Hepatocyte (in vitro differentiated cells): ENCODE measurements at regions not wholly inside any gene's neighbourhood (a gene's known extent, or its start where the extent isn't known, plus 50 kb on each side); places are given as distances from the start of the nearest gene placed in this dataset.

Experiments used
- EZH2 ChIP-seq: fragments of 200-600 bp; sonication (generic); IDR thresholded peaks from 2 replicates; pipeline ENCODE4 v1.6.1; 2016; ENCODE audit warnings: antibody characterized with exemption, mild to moderate bottlenecking, borderline replicate concordance
- TF ChIP-seq, protein P1 (sequence below): fragments of 200-600 bp; sonication (generic); IDR thresholded peaks from 2 replicates; pipeline ENCODE4 v1.5.1; 2016; ENCODE audit warnings: antibody characterized with exemption, mild to moderate bottlenecking; ENCODE audit not compliant: poor library complexity

DNA sequence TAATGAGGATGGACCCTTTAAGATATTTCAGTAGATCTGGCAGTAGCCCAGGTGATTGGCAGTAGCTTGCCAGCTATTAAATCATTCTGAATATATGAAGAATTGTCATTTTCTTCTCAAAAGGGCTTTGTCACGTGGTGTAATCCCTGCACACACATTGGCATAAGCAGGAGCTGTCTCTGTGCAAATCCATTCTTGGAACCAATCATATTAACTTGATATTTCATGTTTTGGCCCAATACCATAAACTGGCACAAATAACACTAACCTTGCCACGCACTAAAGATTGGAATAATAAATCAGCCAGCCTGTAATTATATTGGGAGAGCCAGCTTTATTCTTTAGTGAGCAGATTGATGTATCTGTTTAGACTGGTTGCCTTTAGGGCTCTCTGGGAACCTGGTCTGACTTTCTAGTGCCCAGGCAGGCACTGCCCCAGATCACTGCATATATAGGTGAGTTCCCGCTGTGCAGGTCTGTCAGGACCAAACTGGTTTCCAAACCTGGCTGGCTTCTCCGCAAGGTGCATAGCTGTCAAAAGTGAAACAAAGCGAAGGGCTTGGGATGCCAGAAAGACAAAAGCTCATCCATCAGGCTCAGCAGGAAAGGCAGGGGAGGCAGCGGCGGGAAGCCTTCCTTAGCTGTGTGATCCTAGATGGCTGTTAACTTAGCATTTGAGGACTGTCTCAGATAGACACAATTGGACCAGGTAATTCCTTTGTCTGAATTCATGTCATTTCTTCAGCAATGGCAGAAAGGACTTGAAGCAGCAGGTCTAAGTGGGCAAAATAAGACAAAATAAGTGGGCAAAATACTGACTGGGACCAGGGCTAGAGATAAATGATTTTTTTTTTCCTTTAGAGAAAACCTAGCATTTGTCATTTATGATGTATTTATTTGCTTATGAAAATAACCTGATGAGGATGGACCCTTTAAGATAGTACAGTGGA lies 128.8 kb upstream of the DYRK2 start:
- TF ChIP-seq EZH2 = no peak
- TF ChIP-seq, protein P1, sequence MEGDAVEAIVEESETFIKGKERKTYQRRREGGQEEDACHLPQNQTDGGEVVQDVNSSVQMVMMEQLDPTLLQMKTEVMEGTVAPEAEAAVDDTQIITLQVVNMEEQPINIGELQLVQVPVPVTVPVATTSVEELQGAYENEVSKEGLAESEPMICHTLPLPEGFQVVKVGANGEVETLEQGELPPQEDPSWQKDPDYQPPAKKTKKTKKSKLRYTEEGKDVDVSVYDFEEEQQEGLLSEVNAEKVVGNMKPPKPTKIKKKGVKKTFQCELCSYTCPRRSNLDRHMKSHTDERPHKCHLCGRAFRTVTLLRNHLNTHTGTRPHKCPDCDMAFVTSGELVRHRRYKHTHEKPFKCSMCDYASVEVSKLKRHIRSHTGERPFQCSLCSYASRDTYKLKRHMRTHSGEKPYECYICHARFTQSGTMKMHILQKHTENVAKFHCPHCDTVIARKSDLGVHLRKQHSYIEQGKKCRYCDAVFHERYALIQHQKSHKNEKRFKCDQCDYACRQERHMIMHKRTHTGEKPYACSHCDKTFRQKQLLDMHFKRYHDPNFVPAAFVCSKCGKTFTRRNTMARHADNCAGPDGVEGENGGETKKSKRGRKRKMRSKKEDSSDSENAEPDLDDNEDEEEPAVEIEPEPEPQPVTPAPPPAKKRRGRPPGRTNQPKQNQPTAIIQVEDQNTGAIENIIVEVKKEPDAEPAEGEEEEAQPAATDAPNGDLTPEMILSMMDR = no peak
